ENCODE measurements at regions not wholly inside any gene's neighbourhood (a gene's known extent, or its start where the extent isn't known, plus 50 kb on each side); places are given as distances from the start of the nearest gene placed in this dataset.
"Not testable (repeated sequence)": the region's sequence is repeated elsewhere in the genome, so short reads cannot be mapped to it uniquely, and the experiment has no call there.

GRCh38 chr9:103545260-103545659, 548.8 kb upstream of the SMC2 start:
- Histone ChIP-seq H3K27ac (ENCODE audit: poor library complexity, severe bottlenecking) (no peak overlapping the region), H3K9me3 (ENCODE audit: severe bottlenecking) (peaks cover 2% of the 10 kb centered on the region), H3K4me1 (ENCODE audit: insufficient read depth, poor library complexity, severe bottlenecking) (no peaks in the 10 kb centered on the region), H3K36me3 (ENCODE audit: low read depth) (no peaks in the 10 kb centered on the region), H3K27me3 (ENCODE audit: insufficient read depth, poor library complexity, severe bottlenecking) (peaks cover 5% of the 10 kb centered on the region), H3K4me3 (ENCODE audit: severe bottlenecking) (no peak overlapping the region)
- TF ChIP-seq CTCF (IDR thresholded peaks at IDR 0.05; ENCODE audit: poor library complexity, severe bottlenecking), result no peak
- DNase-seq (ENCODE audit: low spot score) (no peak), ATAC-seq (ENCODE audit: low read depth) (no peak)

- H3K4me3 ChIP-seq (ENCODE audit: severe bottlenecking), result no peak overlapping the region
- no peak for TF ChIP-seq CTCF (IDR thresholded peaks at IDR 0.05; ENCODE audit: poor library complexity, severe bottlenecking)
- H3K27me3 ChIP-seq (ENCODE audit: insufficient read depth, poor library complexity, severe bottlenecking), result peaks cover 8% of the 10 kb centered on the region
- H3K4me1 ChIP-seq (ENCODE audit: insufficient read depth, poor library complexity, severe bottlenecking), result no peaks in the 10 kb centered on the region
- DNase-seq (ENCODE audit: low spot score) (no peak), ATAC-seq (ENCODE audit: low read depth) (no peak)
- no peaks in the 10 kb centered on the region for H3K36me3 ChIP-seq (ENCODE audit: low read depth)
- no peak overlapping the region for H3K27ac ChIP-seq (ENCODE audit: poor library complexity, severe bottlenecking)
- H3K9me3 ChIP-seq (ENCODE audit: severe bottlenecking), result peaks cover 2% of the 10 kb centered on the region
Measured at GRCh38 chr9:103552712-103553111, 541.4 kb upstream of the SMC2 start.

GRCh38 chr9:103574056-103574455, 520.1 kb upstream of the SMC2 start:
- TF ChIP-seq CTCF (IDR thresholded peaks at IDR 0.05; ENCODE audit: poor library complexity, severe bottlenecking), result no peak
- no peaks in the 10 kb centered on the region for H3K36me3 ChIP-seq (ENCODE audit: low read depth)
- no peaks in the 10 kb centered on the region for H3K27me3 ChIP-seq (ENCODE audit: insufficient read depth, poor library complexity, severe bottlenecking)
- H3K27ac ChIP-seq (ENCODE audit: poor library complexity, severe bottlenecking), result peak overlapping the region; percentile 14
- H3K4me3 ChIP-seq (ENCODE audit: severe bottlenecking), result no peak overlapping the region
- DNase-seq (ENCODE audit: low spot score), result no peak
- H3K9me3 ChIP-seq (ENCODE audit: severe bottlenecking), result peaks cover 3% of the 10 kb centered on the region
- ATAC-seq (ENCODE audit: low read depth), result peak; percentile 31; the same call in 1 of the 3 replicates
- H3K4me1 ChIP-seq (ENCODE audit: insufficient read depth, poor library complexity, severe bottlenecking), result peaks cover 2% of the 10 kb centered on the region

GRCh38 chr9:103586721-103587120, 507.4 kb upstream of the SMC2 start:
- DNase-seq (ENCODE audit: low spot score) (no peak), ATAC-seq (ENCODE audit: low read depth) (no peak; the same call in 2 of the 3 replicates)
- Histone ChIP-seq H3K36me3 (ENCODE audit: low read depth) (no peaks in the 10 kb centered on the region), H3K9me3 (ENCODE audit: severe bottlenecking) (no peaks in the 10 kb centered on the region), H3K4me1 (ENCODE audit: insufficient read depth, poor library complexity, severe bottlenecking) (no peaks in the 10 kb centered on the region), H3K4me3 (ENCODE audit: severe bottlenecking) (no peak overlapping the region), H3K27me3 (ENCODE audit: insufficient read depth, poor library complexity, severe bottlenecking) (no peaks in the 10 kb centered on the region), H3K27ac (ENCODE audit: poor library complexity, severe bottlenecking) (no peak overlapping the region)
- no peak for TF ChIP-seq CTCF (IDR thresholded peaks at IDR 0.05; ENCODE audit: poor library complexity, severe bottlenecking)

GRCh38 chr9:103601287-103601686, 492.8 kb upstream of the SMC2 start:
- ATAC-seq (ENCODE audit: low read depth) (no peak), DNase-seq (ENCODE audit: low spot score) (no peak)
- no peaks in the 10 kb centered on the region for H3K27me3 ChIP-seq (ENCODE audit: insufficient read depth, poor library complexity, severe bottlenecking)
- TF ChIP-seq CTCF (IDR thresholded peaks at IDR 0.05; ENCODE audit: poor library complexity, severe bottlenecking), result no peak
- H3K27ac ChIP-seq (ENCODE audit: poor library complexity, severe bottlenecking), result no peak overlapping the region
- no peaks in the 10 kb centered on the region for H3K4me1 ChIP-seq (ENCODE audit: insufficient read depth, poor library complexity, severe bottlenecking)
- H3K9me3 ChIP-seq (ENCODE audit: severe bottlenecking), result no peaks in the 10 kb centered on the region
- H3K4me3 ChIP-seq (ENCODE audit: severe bottlenecking), result no peak overlapping the region
- no peaks in the 10 kb centered on the region for H3K36me3 ChIP-seq (ENCODE audit: low read depth)

GRCh38 chr9:103611950-103612349, 482.2 kb upstream of the SMC2 start:
- H3K27ac ChIP-seq (ENCODE audit: poor library complexity, severe bottlenecking); DNase-seq (ENCODE audit: low spot score); H3K27me3 ChIP-seq (ENCODE audit: insufficient read depth, poor library complexity, severe bottlenecking); H3K4me1 ChIP-seq (ENCODE audit: insufficient read depth, poor library complexity, severe bottlenecking); H3K36me3 ChIP-seq (ENCODE audit: low read depth); H3K4me3 ChIP-seq (ENCODE audit: severe bottlenecking); H3K9me3 ChIP-seq (ENCODE audit: severe bottlenecking); ATAC-seq (ENCODE audit: low read depth): not testable (repeated sequence)

Data from RWPE2 (cell line).